AG04449 (cell line): ENCODE measurements at regions not wholly inside any gene's neighbourhood (a gene's known extent, or its start where the extent isn't known, plus 50 kb on each side); places are given as distances from the start of the nearest gene placed in this dataset.
"Not testable (repeated sequence)": the region's sequence is repeated elsewhere in the genome, so short reads cannot be mapped to it uniquely, and the experiment has no call there.

Source experiments
- CTCF ChIA-PET: fragments of 350-600 bp; formaldehyde crosslinking; extraction: SDS; loops from one replicate; lab custom pipeline; 2021; ENCODE audit warnings: antibody characterized with exemption; lab: Yijun Ruan, JAX
- POLR2A ChIA-PET: fragments of 400-600, 350-600 bp; formaldehyde crosslinking; extraction: SDS; loops from one replicate; lab custom pipeline; 2020; ENCODE audit warnings: antibody characterized with exemption, inconsistent platforms; lab: Yijun Ruan, JAX
- DNase-seq: peaks from one replicate; pipeline ENCODE4 v3.0.0-alpha.2; 2010; ENCODE audit warnings: low read depth, low spot score
- H3K4me3 ChIP-seq: 2 replicates; pipeline ENCODE4 v1.5.1; 2011; ENCODE audit warnings: low read depth, mild to moderate bottlenecking, control low read depth, low read length
- TF ChIP-seq, protein P1 (sequence below): IDR thresholded peaks from one replicate; pipeline ENCODE4 v1.5.1; 2011; ENCODE audit warnings: mild to moderate bottlenecking, moderate library complexity, low read length, control low read depth, inconsistent platforms; ENCODE audit not compliant: insufficient read depth; ENCODE audit errors: missing control alignments

DNA sequence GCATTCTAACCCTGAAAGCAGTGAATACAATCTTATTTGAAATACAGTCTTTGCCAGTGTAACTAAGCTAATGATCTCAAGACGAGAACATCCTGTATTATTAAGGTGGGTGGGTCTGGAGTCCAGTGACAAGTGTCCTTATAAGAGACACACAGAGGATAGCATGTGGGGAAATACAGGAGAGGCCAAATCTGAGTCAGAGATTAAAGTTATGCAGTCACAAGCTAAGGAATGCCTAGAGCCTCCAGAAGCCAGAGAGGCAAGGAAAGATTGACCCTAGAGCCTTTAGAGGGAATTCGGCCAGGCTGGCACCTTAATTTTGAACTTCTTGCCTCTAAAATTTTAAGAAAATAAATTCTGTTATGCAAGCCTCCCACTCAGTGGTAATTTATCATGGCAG is 87.5 kb upstream of the HGF start:
- ChIA-PET POLR2A (no interaction called here), CTCF (interaction anchor here (0.5 kb wide), 1 partner anchor 51 kb away, joined by 4 read pairs; no protein-coding TSS in a partner anchor)
- no peak for DNase-seq

DNA sequence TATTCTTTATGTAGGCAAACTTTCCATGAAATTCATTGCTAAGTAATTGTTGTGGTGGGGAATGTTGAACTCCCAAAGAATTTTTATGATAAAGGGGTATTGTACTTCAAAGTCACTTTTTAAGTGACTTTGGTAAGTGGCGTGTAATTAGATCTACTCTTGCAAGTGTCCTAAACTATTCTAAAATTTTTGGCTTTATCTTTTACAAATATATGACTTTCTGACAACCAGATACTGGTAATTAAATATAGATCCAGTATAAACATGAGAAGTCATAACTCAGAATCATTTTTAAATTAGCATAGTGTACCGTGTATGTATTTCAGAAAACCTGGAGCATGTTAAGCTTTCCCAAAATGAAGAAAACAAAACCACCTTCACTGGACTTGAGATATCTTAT is 84.7 kb upstream of the HGF start:
- DNase-seq: no peak
- TF ChIP-seq, protein P1, sequence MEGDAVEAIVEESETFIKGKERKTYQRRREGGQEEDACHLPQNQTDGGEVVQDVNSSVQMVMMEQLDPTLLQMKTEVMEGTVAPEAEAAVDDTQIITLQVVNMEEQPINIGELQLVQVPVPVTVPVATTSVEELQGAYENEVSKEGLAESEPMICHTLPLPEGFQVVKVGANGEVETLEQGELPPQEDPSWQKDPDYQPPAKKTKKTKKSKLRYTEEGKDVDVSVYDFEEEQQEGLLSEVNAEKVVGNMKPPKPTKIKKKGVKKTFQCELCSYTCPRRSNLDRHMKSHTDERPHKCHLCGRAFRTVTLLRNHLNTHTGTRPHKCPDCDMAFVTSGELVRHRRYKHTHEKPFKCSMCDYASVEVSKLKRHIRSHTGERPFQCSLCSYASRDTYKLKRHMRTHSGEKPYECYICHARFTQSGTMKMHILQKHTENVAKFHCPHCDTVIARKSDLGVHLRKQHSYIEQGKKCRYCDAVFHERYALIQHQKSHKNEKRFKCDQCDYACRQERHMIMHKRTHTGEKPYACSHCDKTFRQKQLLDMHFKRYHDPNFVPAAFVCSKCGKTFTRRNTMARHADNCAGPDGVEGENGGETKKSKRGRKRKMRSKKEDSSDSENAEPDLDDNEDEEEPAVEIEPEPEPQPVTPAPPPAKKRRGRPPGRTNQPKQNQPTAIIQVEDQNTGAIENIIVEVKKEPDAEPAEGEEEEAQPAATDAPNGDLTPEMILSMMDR: no peak
- CTCF ChIA-PET: no interaction called here

More for the DNA sequence above, 87.5 kb upstream of the HGF start:
- TF ChIP-seq, protein P1: no peak
- H3K4me3 ChIP-seq: no peak overlapping the region

DNA sequence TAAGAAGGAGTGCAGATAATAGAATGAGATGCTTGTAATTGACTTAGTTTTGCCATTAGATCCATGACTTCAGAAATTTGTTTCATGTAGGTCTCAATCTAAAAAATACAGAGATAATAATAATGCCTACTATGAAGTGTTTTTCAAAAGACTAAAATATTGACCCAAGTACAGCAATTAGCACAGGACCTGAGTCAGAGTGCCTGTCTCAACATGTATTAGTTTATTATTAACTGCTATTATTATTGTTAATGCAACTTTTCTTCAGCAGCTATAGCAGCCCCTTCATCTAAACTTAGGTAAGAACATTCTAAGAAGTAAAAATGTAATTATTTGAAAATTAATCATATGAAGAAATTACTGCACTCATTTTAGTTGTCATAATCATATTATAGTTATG is 82.9 kb upstream of the HGF start:
- TF ChIP-seq, protein P1: no peak
- H3K4me3 ChIP-seq: no peak overlapping the region
- DNase-seq: no peak
- ChIA-PET POLR2A (no interaction called here), CTCF (interaction anchor here (0.6 kb wide), 1 partner anchor 352 kb away, joined by 3 read pairs; no protein-coding TSS in a partner anchor)

More for the DNA sequence above, 84.7 kb upstream of the HGF start:
- POLR2A ChIA-PET: no interaction called here
- H3K4me3 ChIP-seq: no peak overlapping the region

DNA sequence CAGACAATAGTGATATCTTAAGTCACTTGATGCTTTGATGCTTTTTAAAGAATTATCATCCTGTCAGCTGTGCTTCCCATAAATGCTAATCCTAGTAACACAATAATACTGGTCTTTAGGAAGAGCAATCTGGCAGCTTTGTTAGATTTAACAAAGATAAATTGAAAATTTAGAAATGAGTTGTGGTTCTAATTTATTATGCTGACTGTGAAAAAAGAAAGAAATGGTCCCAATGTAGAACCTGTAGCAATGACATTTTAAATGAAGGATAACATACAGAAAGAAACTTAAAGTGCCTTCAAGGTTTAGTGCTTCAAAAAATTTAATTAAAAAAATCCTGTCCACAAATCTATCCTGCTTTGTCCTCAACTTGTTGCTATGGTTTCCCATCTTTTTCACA is 81.6 kb upstream of the HGF start:
- no peak for DNase-seq
- ChIA-PET POLR2A (no interaction called here), CTCF (no interaction called here)
- TF ChIP-seq, protein P1: no peak
- H3K4me3 ChIP-seq: no peak overlapping the region

DNA sequence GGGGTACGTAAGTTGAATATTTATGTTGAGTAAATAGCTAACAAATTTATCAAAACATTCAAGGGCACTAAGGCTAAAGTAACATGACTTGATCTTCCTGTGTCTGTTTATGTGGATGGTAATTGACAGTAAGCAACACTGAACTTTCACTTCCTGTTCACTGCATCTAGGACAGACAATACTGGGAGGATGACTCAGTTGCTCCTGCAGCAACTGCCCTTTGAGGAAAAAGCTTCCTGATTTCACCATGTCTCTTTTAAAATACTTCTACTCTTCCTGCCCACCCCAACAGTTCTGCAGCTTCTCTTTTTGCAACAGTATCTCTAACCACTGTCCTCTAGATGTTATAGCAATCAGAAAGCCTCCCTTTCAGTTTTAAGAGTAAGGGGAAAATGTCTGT is 76.6 kb upstream of the HGF start:
- POLR2A ChIA-PET: no interaction called here
- H3K4me3 ChIP-seq: no peak overlapping the region
- no peak for DNase-seq
- CTCF ChIA-PET: no interaction called here
- TF ChIP-seq, protein P1: no peak

DNA sequence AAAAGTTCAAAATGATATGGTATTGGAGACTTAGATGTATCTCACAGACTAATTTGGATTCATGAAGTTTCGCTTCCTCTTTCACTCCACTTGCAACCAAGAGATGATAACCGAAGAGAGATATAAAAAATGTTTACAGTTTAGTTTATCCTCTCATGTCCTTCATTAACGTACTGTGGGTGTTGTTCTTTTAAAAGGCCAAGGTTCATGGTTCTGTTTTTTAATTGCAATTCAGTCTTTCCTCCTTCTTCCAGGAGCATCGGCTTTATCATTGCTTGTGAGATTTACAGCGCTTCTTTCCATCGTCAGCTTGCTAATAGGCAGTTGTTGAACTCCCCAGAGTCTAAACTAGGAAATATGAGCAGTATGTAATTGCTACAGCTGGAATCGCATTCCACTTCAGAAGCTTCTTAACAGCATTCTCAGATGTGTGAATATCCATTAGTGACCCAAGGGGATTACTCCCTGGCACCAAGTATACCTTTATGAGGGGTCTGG is 75.9 kb upstream of the HGF start:
- DNase-seq: no peak
- TF ChIP-seq, protein P1: no peak
- CTCF ChIA-PET: no interaction called here
- no peak overlapping the region for H3K4me3 ChIP-seq
- POLR2A ChIA-PET: no interaction called here

DNA sequence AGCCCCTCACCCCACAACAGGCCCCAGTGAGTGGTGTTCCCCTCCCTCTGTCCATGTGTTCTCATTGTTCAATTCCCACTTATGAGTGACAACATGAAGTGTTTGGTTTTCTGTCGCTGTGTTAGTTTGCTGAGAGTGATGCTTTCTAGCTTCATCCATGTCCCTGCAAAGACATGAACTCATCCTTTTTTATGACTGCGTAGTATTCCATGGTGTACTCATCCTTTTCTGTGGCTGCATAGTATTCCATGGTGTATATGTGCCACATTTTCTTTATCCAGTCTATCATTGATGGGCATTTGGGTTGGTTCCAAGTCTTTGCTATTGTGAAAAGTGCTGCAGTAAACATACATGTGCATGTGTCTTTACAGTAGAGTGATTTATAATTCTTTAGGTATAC is 73.8 kb upstream of the HGF start:
- H3K4me3 ChIP-seq, POLR2A ChIA-PET, DNase-seq: not testable (repeated sequence)
- CTCF ChIA-PET: interaction anchor here (1.3 kb wide), 1 partner anchor 74 kb away, joined by 3 read pairs; the partner anchor contains the start of gene HGF
